Activated CD4-positive, alpha-beta T cell treated with anti-CD3 and anti-CD28 coated beads, Interleukin-2, amount 50 U/mL, for 48 hours (primary cell): ENCODE measurements at regions not wholly inside any gene's neighbourhood (a gene's known extent, or its start where the extent isn't known, plus 50 kb on each side); places are given as distances from the start of the nearest gene placed in this dataset.
"Not testable (repeated sequence)": the region's sequence is repeated elsewhere in the genome, so short reads cannot be mapped to it uniquely, and the experiment has no call there.

Experiments
- DNase-seq, 2 experiments: peaks; one replicate each; pipeline ENCODE4 v3.0.0-alpha.2; 2020

GRCh38 chr5:10921160-10921559 is 160.1 kb upstream of the DAP start:
- DNase-seq: no peak

DNA sequence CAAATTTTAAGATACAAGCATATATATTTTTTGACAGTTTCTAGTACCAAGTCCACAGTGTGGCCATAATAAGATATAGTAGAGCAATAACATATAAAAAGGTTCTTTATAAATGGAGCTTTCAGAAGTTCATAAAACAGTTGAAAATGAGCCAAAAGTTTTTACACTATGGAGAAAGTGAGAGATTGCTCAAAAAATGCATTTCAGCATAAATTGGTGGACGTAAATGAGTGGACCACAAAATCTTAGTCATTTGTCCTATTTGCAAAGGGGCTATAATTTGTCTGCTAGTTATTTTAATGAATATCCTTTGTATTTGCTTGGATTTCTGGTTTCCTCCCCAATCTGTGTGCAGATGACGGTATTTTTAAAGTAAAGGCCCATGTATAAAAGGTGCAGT is 159.4 kb upstream of the DAP start:
- no peak for DNase-seq

DNA sequence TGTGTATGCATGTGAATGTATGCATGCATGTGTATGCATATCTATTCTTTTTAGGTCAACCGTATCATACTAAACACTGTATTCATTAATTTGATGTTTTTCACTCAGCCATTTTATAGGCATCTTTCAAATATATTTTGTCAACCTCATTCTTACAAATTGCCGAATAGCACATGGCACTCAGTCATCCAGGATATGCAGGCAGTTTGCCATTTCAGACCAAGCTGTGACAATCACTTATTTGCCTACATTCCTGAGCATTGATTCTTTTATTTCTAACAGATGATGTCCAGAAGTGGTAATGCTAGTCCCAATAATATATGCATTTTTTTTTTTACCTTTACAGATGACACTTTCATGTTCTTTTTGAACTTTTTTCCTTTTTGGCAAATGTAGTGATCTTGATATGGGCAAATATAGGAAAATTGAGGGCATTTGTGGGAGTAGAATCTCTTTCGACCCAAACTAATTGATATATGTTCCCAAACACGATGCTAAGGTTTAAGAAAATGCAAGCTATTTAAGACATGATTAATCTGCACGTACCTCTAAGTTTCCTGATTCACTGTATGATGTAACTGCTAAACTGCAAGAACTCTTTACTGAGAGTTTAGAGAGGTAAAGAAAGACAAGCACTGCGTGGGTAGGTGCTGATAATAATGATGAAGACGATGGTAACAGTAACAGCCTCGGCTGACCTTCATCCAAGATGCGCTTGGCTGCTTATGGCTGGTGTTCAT is 153.9 kb upstream of the DAP start:
- DNase-seq: no peak

DNA sequence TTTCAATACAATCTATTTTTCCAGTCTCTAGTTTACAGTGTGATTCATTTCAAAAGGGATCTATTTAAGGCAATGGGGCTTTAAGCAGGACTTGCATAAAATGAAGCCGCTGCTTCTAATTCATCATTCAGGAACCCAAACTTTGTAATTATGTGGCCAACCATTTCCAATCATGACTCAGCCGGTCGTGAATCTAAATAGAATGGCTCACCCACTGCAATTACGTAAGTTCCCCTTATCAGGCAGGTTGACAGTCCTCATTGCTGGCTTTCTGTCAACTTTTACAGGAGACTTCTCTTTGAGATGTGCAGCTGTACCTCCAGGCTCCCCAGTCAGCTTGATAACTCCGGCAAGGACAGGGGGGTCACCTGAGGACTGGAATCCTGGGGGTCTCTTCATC is 152.8 kb upstream of the DAP start:
- no peak for DNase-seq

GRCh38 chr5:10913181-10913810 is 152.3 kb upstream of the DAP start:
- no peak for DNase-seq

- DNase-seq: no peak
Measured at GRCh38 chr5:10912435-10912834, 151.4 kb upstream of the DAP start.

DNA sequence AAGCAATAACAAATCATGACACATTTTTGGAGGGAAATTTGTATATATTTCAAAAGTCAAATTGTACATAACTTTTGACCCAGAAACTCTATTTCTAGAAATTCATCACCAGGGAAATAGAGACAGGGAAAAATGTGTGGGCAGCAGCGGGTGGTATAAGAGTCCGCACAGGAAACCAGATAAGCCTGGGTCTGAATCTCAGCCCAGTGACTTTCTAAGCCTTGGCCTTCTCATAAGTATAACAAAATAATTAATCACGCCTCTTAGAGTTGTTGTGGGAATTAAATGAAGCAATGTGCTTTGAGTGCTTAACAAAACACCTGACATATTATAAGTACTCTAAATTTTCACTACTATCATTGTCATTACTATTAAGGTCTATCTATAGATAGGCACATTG is 149.2 kb upstream of the DAP start:
- DNase-seq: no peak

- no peak for DNase-seq
Measured at GRCh38 chr5:10904862-10905432, 143.9 kb upstream of the DAP start.

GRCh38 chr5:10903786-10904560 is 142.9 kb upstream of the DAP start:
- DNase-seq: no peak

GRCh38 chr5:10902145-10902544 is 141.1 kb upstream of the DAP start:
- DNase-seq: no peak

DNA sequence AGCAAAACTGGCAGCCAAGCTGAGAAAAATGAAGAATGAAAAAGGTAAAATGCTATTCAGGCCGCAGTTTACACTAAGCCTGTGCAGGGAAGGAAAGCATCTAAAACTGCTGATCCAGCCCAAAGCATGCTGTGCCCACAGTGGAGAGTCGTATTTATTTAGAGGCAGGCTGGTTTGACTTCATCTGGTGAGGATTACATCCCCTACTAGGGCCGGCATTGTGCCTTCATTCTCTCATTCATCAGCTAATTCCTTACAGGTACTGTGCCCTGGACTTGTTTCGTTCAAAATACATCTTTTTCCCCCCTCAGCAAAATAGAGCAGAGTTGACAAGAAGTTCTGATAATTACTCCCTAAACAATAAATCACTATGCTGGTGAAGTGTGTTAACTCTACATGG is 137.5 kb upstream of the DAP start:
- no peak for DNase-seq

GRCh38 chr5:10896016-10896415 is 135.0 kb upstream of the DAP start:
- no peak for DNase-seq

DNA sequence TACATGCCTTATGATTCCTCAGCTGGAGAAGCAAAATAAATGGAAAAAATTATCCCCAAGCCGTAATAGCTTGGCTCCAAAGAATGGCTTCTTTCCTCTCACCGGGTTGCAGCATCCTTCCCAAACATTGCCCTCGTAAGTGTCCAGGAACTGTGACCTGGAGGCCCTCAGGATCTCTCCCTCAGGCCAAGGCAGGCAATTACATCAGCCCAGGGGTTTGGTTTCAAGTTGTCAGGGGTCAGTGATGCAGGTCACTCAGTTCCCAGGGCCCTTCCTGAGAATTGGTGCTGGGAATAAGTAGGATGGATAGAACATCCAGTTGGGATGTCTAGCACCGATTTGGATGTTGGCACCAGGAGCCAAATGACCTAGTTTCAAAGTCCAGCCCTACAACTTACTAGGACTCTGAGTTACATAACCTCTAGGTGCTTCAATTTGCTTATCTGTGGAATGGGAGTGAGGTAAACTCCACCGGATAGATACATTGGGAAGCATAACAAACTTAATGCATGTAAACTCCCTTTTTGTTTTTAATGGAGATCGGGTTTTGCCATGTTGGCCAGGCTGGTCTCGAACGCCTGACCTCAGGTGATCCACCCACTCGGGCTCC is 133.5 kb upstream of the DAP start:
- no peak for DNase-seq

DNA sequence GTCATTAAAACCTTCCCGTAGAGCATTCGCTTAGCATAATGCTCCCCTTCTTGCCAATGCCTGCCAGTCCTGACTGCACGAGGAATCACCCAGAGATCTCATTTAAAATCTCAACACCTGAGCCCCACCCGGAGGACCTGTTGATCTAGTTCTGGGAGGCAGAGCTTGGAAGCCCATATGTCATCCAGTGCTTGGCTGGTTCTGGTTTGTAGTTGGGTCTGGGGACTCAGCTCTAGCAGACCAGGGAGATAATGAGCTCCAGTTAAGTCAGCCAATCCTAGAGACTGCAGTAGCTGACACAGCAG is 131.8 kb upstream of the DAP start:
- no peak for DNase-seq

DNA sequence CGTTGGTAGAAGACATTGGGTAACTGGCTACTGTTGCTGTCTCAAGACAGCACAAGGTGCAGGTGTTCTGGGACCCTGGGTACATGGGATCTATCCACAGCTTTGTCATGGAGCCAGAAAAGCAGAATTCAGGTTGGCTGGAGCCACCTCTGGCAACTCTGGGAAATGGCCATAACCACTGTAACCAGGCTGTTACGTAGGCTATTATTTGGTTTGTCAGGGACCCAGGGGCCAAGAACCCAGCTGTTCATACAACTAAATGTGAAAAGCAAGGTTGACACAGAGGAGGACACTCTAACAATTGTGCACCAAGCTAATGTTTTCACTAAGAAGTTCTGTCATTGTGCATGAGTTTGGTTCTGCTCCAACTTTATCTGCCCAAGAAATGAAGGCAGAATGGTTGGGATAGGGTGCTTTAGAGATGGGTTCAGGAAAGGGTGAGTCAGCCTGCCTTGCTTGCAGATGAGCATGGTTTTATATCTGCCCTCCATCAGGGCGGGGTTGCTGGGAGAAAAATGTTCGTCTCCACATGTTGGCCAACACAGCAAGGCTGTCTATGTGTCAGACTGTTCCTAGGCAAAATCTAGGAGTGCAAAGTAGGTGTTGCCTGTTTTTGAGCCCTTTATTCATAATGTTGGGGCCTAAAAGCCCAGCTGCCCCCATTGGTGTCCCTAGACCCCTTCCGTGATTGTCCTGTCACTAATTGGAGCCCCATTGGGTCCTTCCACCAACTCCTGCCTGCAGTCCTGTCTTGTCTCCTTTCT is 131.3 kb upstream of the DAP start:
- DNase-seq: no peak

GRCh38 chr5:10891193-10891592 is 130.2 kb upstream of the DAP start:
- DNase-seq: no peak

GRCh38 chr5:10886497-10886896 is 125.5 kb upstream of the DAP start:
- no peak for DNase-seq

DNA sequence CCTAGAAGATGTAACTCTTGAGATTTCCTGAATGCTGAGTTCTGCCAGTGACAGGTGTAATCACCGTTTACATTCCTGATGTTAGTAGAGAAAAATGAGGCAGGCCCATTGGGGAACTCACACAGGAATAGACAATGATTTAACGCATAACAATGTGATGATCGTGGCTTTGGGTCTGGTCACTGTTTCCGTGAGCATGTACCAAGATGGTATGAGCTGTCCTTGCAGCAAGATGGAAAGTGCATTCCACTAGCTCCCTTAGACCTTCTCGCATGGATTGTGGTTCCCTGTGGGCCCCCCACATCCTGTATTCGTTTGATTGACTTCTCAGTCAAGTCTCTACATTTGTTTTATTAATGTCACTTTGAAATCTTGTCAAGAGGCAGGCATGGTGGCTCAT is 124.0 kb upstream of the DAP start:
- DNase-seq: no peak

GRCh38 chr5:10883945-10884344 is 122.9 kb upstream of the DAP start:
- not testable (repeated sequence) for DNase-seq

- no peak for DNase-seq
Measured at GRCh38 chr5:10880934-10881333, 119.9 kb upstream of the DAP start.

DNA sequence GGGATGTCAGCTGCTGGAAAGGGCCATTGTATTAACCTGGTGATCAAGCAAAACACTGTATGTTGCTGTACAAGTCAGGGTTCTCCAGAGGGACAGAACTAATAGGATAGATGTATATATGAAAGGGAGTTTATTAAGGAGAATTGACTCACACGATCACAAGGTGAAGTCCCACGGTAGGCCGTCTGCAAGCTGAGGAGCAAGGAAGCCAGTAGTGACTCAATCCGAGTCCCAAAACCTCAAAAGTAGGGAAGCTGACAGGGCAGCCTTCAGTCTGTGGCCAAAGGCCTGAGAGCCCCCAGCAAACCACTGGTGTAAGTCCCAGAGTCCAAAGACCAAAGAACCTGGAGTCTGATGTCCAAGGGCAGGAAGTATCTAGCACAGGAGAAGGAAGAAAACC is 116.0 kb upstream of the DAP start:
- not testable (repeated sequence) for DNase-seq

DNA sequence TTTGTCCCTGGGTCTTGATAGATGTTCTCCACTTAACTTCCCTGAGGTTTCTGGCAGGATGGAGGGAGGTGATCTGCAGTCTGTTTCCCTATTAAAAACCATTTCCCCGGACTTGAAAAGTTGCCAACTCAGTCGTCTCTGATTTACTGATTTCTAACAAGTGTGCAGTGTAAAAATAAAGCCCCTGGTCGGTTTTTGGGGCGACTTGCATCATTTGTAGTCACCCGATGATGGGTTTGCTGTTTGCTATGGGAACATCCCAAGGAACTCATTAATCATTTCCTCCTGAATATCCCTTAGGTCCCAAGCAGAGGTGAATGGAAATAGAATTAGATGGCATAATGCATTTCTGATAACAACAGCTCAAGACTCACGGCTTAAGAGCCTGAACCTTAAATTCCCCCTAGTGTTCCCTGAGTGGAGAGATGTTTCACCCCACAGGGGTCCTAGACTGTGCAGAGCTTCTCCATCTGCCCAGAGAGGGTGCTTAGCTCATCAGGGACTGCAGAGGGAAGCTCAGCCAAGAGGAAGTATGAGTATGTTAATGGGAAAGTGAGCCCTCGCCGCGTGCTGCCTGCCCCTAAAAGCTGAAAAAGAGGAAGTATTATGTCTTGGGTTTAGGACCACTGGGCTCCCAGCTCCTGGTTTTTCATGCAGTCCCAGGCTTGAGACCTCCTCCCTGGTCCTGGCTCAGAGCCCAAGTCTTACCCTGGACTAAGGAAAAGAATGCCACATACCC is 115.1 kb upstream of the DAP start:
- no peak for DNase-seq
